Activated naive CD4-positive, alpha-beta T cell treated with anti-CD3 and anti-CD28 coated beads, Interleukin-2, amount 50 U/mL, for 72 hours (primary cell): ENCODE measurements at regions not wholly inside any gene's neighbourhood (a gene's known extent, or its start where the extent isn't known, plus 50 kb on each side); places are given as distances from the start of the nearest gene placed in this dataset.

Experiments
- ATAC-seq, 2 donors: fragments of 150-1000 bp; cut with Tn5 transposase; 2 replicates each; pipeline ENCODE4 v1.10.0; 2021; ENCODE audit warnings: mild to moderate bottlenecking in 2 of 2, moderate library complexity in 2 of 2
- DNase-seq, 2 donors: peaks; one replicate each; pipeline ENCODE4 v3.0.0; 2021 to 2022; ENCODE audit warnings: low spot score in 2 of 2
- H3K27ac Mint-ChIP-seq, 2 donors: one replicate each; pipeline ENCODE4 v1.8.0; 2022; ENCODE audit warnings: mild to moderate bottlenecking in 2 of 2, mixed read lengths in 2 of 2
- H3K36me3 Mint-ChIP-seq, 2 donors: one replicate each; pipeline ENCODE4 v1.8.0; 2022; ENCODE audit warnings: mixed read lengths in 2 of 2
- H3K9me3 Mint-ChIP-seq, 2 donors: one replicate each; pipeline ENCODE4 v1.8.0; 2022; ENCODE audit warnings: mixed read lengths in 2 of 2

GRCh38 chrX:46278572-46278971, 266.6 kb downstream of the ZNF674 start:
- no peaks in the 10 kb centered on the region for H3K36me3 Mint-ChIP-seq
- H3K9me3 Mint-ChIP-seq, result peaks cover 0 to 4% of the 10 kb centered on the region in 2 donors
- no peak for ATAC-seq
- DNase-seq, result no peak
- no peak overlapping the region for H3K27ac Mint-ChIP-seq

GRCh38 chrX:46268412-46268811, 276.8 kb downstream of the ZNF674 start:
- ATAC-seq (peak in 1 of 2 donors; percentile 58), DNase-seq (no peak)
- Mint-ChIP-seq H3K9me3 (no peaks in the 10 kb centered on the region), H3K27ac (no peak overlapping the region), H3K36me3 (no peaks in the 10 kb centered on the region)

GRCh38 chrX:46263494-46263893, 281.7 kb downstream of the ZNF674 start:
- Mint-ChIP-seq H3K36me3 (no peaks in the 10 kb centered on the region), H3K27ac (no peak overlapping the region), H3K9me3 (no peaks in the 10 kb centered on the region)
- ATAC-seq (no peak), DNase-seq (no peak)

GRCh38 chrX:46262304-46262703, 282.9 kb downstream of the ZNF674 start:
- H3K27ac Mint-ChIP-seq, result no peak overlapping the region
- H3K9me3 Mint-ChIP-seq, result no peaks in the 10 kb centered on the region
- no peak for DNase-seq
- no peak for ATAC-seq
- H3K36me3 Mint-ChIP-seq, result no peaks in the 10 kb centered on the region

GRCh38 chrX:46260499-46260898, 284.7 kb downstream of the ZNF674 start:
- Mint-ChIP-seq H3K27ac (no peak overlapping the region), H3K36me3 (no peaks in the 10 kb centered on the region), H3K9me3 (no peaks in the 10 kb centered on the region)
- ATAC-seq (no peak), DNase-seq (no peak)

DNA sequence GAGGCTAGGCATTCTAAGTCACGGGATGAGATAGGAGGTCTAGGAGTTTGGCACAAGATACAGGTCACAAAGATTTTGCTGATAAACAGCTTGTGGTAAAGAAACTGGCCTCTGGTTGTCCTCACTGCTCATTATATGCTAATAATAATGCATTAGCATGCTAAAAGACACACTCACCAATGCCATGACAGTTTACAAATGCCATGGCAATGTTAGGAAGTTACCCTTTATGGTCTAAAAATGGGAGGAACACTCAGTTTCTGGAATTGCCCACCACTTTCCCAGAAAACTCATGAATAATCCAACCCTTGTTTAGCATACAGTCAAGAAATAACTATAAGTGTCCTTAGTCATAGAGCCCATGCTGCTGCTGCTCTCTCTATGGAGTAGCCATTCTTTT, 286.9 kb downstream of the ZNF674 start:
- DNase-seq, result no peak
- no peaks in the 10 kb centered on the region for H3K9me3 Mint-ChIP-seq
- no peak for ATAC-seq
- H3K27ac Mint-ChIP-seq, result no peak overlapping the region
- no peaks in the 10 kb centered on the region for H3K36me3 Mint-ChIP-seq

DNA sequence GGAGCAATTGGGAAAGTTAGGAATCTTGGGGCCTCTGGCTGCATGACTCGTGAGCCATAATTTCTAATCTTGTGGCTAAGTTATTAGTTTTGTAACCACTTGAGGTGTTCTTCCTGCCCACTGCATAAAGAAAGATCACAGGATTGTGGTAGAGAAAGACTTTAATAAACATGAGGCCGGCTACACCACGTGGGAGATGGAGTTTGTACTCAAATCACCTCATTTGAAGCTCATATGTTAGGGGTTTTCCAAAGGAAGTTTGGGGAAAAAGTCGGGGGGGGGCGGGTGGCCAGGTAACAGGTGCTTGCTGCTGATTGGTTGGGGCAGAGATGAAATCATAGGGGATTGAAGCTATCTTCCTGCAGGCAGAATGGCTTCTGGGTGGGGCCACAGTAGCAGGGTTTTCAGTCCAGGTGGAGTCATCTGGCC, 287.8 kb downstream of the ZNF674 start:
- no peak overlapping the region for H3K27ac Mint-ChIP-seq
- no peak for ATAC-seq
- no peak for DNase-seq
- no peaks in the 10 kb centered on the region for H3K36me3 Mint-ChIP-seq
- H3K9me3 Mint-ChIP-seq, result no peaks in the 10 kb centered on the region

- no peaks in the 10 kb centered on the region for H3K36me3 Mint-ChIP-seq
- ATAC-seq (no peak), DNase-seq (no peak)
- H3K27ac Mint-ChIP-seq, result no peak overlapping the region
- no peaks in the 10 kb centered on the region for H3K9me3 Mint-ChIP-seq
These were observed 288.3 kb downstream of the ZNF674 start for GRCh38 chrX:46256875-46257274.

DNA sequence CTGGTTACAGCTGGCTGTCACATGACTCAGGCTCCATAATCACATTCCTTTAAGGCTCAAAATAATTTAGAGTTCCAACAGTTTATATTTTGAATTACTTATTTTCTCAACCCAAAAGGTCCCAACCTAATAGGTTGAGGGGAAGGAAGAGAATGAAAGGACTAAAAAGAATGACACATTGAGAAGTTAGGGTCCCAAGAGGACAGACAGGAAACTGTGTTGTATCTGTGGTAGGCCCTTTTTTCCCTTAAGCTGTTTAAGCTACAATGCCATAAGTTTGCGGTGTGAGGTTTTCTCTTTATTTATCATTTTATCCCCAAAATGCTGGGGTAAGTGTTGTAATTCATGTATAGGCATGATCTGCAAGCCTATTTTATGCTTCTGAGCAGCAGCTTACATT, 290.2 kb downstream of the ZNF674 start:
- DNase-seq, result no peak
- no peak for ATAC-seq
- Mint-ChIP-seq H3K36me3 (no peaks in the 10 kb centered on the region), H3K27ac (no peak overlapping the region), H3K9me3 (no peaks in the 10 kb centered on the region)

DNA sequence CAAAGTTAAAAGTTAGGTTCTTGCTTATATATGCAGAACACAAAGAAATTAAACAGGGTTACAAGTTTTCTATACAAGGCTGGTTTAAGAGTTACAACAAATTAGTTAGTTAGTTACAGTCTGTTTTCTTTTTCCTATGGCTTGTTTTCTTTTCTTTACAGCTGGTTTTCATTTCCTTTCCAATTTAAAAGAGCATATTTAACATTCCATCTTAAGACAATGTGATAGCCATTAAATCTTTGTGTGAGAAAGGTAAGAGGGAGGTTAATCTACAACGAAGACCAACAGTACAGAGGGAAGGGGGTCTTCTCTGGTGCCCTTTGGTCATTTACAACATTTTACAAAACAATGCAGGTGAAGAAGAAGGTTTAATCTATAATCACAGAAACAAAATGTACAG, 290.6 kb downstream of the ZNF674 start:
- Mint-ChIP-seq H3K36me3 (no peaks in the 10 kb centered on the region), H3K9me3 (no peaks in the 10 kb centered on the region), H3K27ac (no peak overlapping the region)
- DNase-seq, result no peak
- no peak for ATAC-seq

DNA sequence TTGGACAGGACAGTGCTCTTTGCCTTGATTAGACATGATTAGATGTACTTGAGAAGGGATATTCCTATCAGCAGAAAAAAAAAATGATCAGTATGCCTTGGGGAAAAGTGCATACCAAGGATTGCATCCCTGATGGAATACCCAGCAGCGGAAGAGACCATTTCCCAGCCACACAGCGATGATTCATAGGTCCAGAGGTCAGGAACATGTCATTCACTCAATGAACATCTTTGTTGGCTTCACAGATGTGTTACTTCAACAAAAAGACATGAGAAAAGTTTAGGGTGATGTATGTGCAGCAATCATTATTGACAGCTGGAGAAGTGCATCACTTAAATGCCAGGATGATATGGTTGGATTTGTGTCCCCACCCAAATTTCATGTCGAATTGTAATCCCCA, 293.5 kb downstream of the ZNF674 start:
- Mint-ChIP-seq H3K36me3 (no peaks in the 10 kb centered on the region), H3K9me3 (no peaks in the 10 kb centered on the region), H3K27ac (no peak overlapping the region)
- ATAC-seq (no peak), DNase-seq (no peak)

GRCh38 chrX:46250151-46250550, 295.1 kb downstream of the ZNF674 start:
- Mint-ChIP-seq H3K36me3 (no peaks in the 10 kb centered on the region), H3K27ac (no peak overlapping the region), H3K9me3 (peaks cover 0 to 3% of the 10 kb centered on the region in 2 donors)
- DNase-seq (no peak), ATAC-seq (no peak)

- no peaks in the 10 kb centered on the region for H3K36me3 Mint-ChIP-seq
- peaks cover 0 to 10% of the 10 kb centered on the region in 2 donors for H3K9me3 Mint-ChIP-seq
- H3K27ac Mint-ChIP-seq, result no peak overlapping the region
- DNase-seq (no peak), ATAC-seq (no peak)
These were observed 297.8 kb downstream of the ZNF674 start for GRCh38 chrX:46247456-46247855.

- H3K27ac Mint-ChIP-seq, result no peak overlapping the region
- DNase-seq (no peak), ATAC-seq (no peak)
- H3K36me3 Mint-ChIP-seq, result no peaks in the 10 kb centered on the region
- H3K9me3 Mint-ChIP-seq, result peaks cover 0 to 10% of the 10 kb centered on the region in 2 donors
These were observed 300.8 kb downstream of the ZNF674 start for GRCh38 chrX:46244451-46244850.

GRCh38 chrX:46236411-46236810, 308.8 kb downstream of the ZNF674 start:
- DNase-seq, result no peak
- no peaks in the 10 kb centered on the region for H3K9me3 Mint-ChIP-seq
- ATAC-seq, result peak in 1 of 2 donors; percentile 35
- H3K27ac Mint-ChIP-seq, result no peak overlapping the region
- no peaks in the 10 kb centered on the region for H3K36me3 Mint-ChIP-seq

GRCh38 chrX:46235778-46236177, 309.4 kb downstream of the ZNF674 start:
- ATAC-seq (no peak), DNase-seq (no peak)
- H3K9me3 Mint-ChIP-seq, result no peaks in the 10 kb centered on the region
- no peaks in the 10 kb centered on the region for H3K36me3 Mint-ChIP-seq
- no peak overlapping the region for H3K27ac Mint-ChIP-seq

GRCh38 chrX:46234775-46235174, 310.4 kb downstream of the ZNF674 start:
- no peak for DNase-seq
- Mint-ChIP-seq H3K36me3 (no peaks in the 10 kb centered on the region), H3K9me3 (no peaks in the 10 kb centered on the region), H3K27ac (no peak overlapping the region)
- ATAC-seq, result no peak

GRCh38 chrX:46228389-46228788, 316.8 kb downstream of the ZNF674 start:
- DNase-seq, result no peak
- no peak overlapping the region for H3K27ac Mint-ChIP-seq
- ATAC-seq, result no peak
- no peaks in the 10 kb centered on the region for H3K9me3 Mint-ChIP-seq
- H3K36me3 Mint-ChIP-seq, result no peaks in the 10 kb centered on the region

DNA sequence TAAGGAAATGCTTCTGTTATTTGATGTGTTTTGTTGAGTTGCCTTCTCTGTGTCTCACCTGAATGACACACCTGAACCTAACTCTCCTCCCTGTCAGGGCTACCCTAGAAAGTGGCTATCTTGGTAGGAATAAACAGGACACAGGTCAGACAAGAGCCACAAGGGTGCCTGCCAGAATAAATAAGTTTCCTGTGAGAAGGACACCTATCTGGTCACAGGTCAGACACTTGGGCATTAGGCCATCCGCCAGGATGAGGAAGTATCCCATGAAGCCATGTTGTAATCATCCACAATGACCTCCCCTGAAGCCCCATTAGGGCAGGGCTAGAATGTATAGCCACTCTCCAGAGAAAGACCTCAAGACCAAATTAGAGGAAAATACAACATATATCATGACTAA, 318.8 kb downstream of the ZNF674 start:
- no peaks in the 10 kb centered on the region for H3K9me3 Mint-ChIP-seq
- ATAC-seq, result no peak
- no peak overlapping the region for H3K27ac Mint-ChIP-seq
- H3K36me3 Mint-ChIP-seq, result no peaks in the 10 kb centered on the region
- no peak for DNase-seq
